ENCODE measurements at regions not wholly inside any gene's neighbourhood (a gene's known extent, or its start where the extent isn't known, plus 50 kb on each side); places are given as distances from the start of the nearest gene placed in this dataset.

GRCh38 chr1:244998717-244999346 lies 134.5 kb upstream of the HNRNPU start:
- H3K4me3 Mint-ChIP-seq = no peak overlapping the region
- H3K27ac Mint-ChIP-seq = peak overlapping the region in 1 of 8 donors; percentile 14

GRCh38 chr1:244995602-244996400 lies 131.5 kb upstream of the HNRNPU start:
- Mint-ChIP-seq H3K27ac (peak overlapping the region in 1 of 8 donors; percentile 32), H3K9me3 (no peaks in the 10 kb centered on the region), H3K4me3 (no peak overlapping the region), H3K27me3 (peaks cover 0 to 1% of the 10 kb centered on the region in 2 donors), H3K36me3 (peaks cover 0 to 1% (median 0%) of the 10 kb centered on the region in 3 donors), H3K4me1 (no peaks in the 10 kb centered on the region)
- Histone ChIP-seq H3K4me3 (ENCODE audit: low read length) (no peak overlapping the region), H3K4me1 (ENCODE audit: insufficient read depth, low read length) (no peaks in the 10 kb centered on the region), H3K36me3 (ENCODE audit: insufficient read depth, low read length) (no peaks in the 10 kb centered on the region), H3K27ac (ENCODE audit: low read depth, low read length) (no peak overlapping the region), H3K9me3 (ENCODE audit: low read length) (no peaks in the 10 kb centered on the region), H3K27me3 (ENCODE audit: insufficient read depth, low read length, poor library complexity, severe bottlenecking) (no peaks in the 10 kb centered on the region)
- ChIA-PET CTCF (no interaction called here), POLR2A (no interaction called here)
- no peak for DNase-seq

More at GRCh38 chr1:244998717-244999346, 134.5 kb upstream of the HNRNPU start:
- Histone ChIP-seq H3K4me3 (ENCODE audit: low read length) (no peak overlapping the region), H3K27ac (ENCODE audit: low read depth, low read length) (no peak overlapping the region), H3K27me3 (ENCODE audit: insufficient read depth, low read length, poor library complexity, severe bottlenecking) (no peaks in the 10 kb centered on the region), H3K4me1 (ENCODE audit: insufficient read depth, low read length) (no peaks in the 10 kb centered on the region), H3K9me3 (ENCODE audit: low read length) (no peaks in the 10 kb centered on the region), H3K36me3 (ENCODE audit: insufficient read depth, low read length) (no peaks in the 10 kb centered on the region)
- Mint-ChIP-seq H3K27me3 (peaks cover 0 to 1% of the 10 kb centered on the region in 2 donors), H3K36me3 (peaks cover 0 to 4% (median 0%) of the 10 kb centered on the region in 3 donors), H3K9me3 (no peaks in the 10 kb centered on the region), H3K4me1 (no peaks in the 10 kb centered on the region)
- DNase-seq = no peak
- ChIA-PET POLR2A (no interaction called here), CTCF (no interaction called here)

- H3K27me3 ChIP-seq (ENCODE audit: insufficient read depth, low read length, poor library complexity, severe bottlenecking) = no peaks in the 10 kb centered on the region
- no peaks in the 10 kb centered on the region for H3K36me3 Mint-ChIP-seq
- H3K4me3 ChIP-seq (ENCODE audit: low read length) = no peak overlapping the region
- POLR2A ChIA-PET = interaction anchor here (0.5 to 0.6 kb wide), 2 partner anchors 88 to 444 kb away, joined by 3 to 4 read pairs; no protein-coding TSS in a partner anchor
- no peak overlapping the region for H3K27ac ChIP-seq (ENCODE audit: low read depth, low read length)
- H3K4me3 Mint-ChIP-seq = no peak overlapping the region
- no peaks in the 10 kb centered on the region for H3K36me3 ChIP-seq (ENCODE audit: insufficient read depth, low read length)
- no peaks in the 10 kb centered on the region for H3K4me1 ChIP-seq (ENCODE audit: insufficient read depth, low read length)
- no peak overlapping the region for H3K27ac Mint-ChIP-seq
- no peaks in the 10 kb centered on the region for H3K9me3 Mint-ChIP-seq
- CTCF ChIA-PET = no interaction called here
- no peak for DNase-seq
- no peaks in the 10 kb centered on the region for H3K9me3 ChIP-seq (ENCODE audit: low read length)
- H3K27me3 Mint-ChIP-seq = no peaks in the 10 kb centered on the region
- no peaks in the 10 kb centered on the region for H3K4me1 Mint-ChIP-seq
Measured at GRCh38 chr1:244992833-244993232, 128.5 kb upstream of the HNRNPU start.

GRCh38 chr1:244989813-244990212 lies 125.5 kb upstream of the HNRNPU start:
- no peaks in the 10 kb centered on the region for H3K9me3 Mint-ChIP-seq
- ChIA-PET CTCF (no interaction called here), POLR2A (no interaction called here)

GRCh38 chr1:244988521-244988920 lies 124.2 kb upstream of the HNRNPU start:
- H3K4me1 ChIP-seq (ENCODE audit: insufficient read depth, low read length) = no peaks in the 10 kb centered on the region
- H3K27me3 ChIP-seq (ENCODE audit: insufficient read depth, low read length, poor library complexity, severe bottlenecking) = no peaks in the 10 kb centered on the region
- no peaks in the 10 kb centered on the region for H3K9me3 ChIP-seq (ENCODE audit: low read length)
- H3K4me1 Mint-ChIP-seq = no peaks in the 10 kb centered on the region
- CTCF ChIA-PET = no interaction called here
- H3K36me3 ChIP-seq (ENCODE audit: insufficient read depth, low read length) = no peaks in the 10 kb centered on the region
- DNase-seq = no peak
- no peak overlapping the region for H3K27ac ChIP-seq (ENCODE audit: low read depth, low read length)
- H3K9me3 Mint-ChIP-seq = no peaks in the 10 kb centered on the region
- H3K27me3 Mint-ChIP-seq = no peaks in the 10 kb centered on the region
- no peak overlapping the region for H3K4me3 Mint-ChIP-seq
- POLR2A ChIA-PET = no interaction called here
- H3K36me3 Mint-ChIP-seq = no peaks in the 10 kb centered on the region
- H3K4me3 ChIP-seq (ENCODE audit: low read length) = no peak overlapping the region
- no peak overlapping the region for H3K27ac Mint-ChIP-seq

More at GRCh38 chr1:244989813-244990212, 125.5 kb upstream of the HNRNPU start:
- no peak overlapping the region for H3K4me3 ChIP-seq (ENCODE audit: low read length)
- no peaks in the 10 kb centered on the region for H3K4me1 Mint-ChIP-seq
- no peak overlapping the region for H3K4me3 Mint-ChIP-seq
- no peaks in the 10 kb centered on the region for H3K36me3 Mint-ChIP-seq
- no peak for DNase-seq
- H3K27me3 Mint-ChIP-seq = no peaks in the 10 kb centered on the region
- H3K9me3 ChIP-seq (ENCODE audit: low read length) = no peaks in the 10 kb centered on the region
- H3K27me3 ChIP-seq (ENCODE audit: insufficient read depth, low read length, poor library complexity, severe bottlenecking) = no peaks in the 10 kb centered on the region
- no peaks in the 10 kb centered on the region for H3K4me1 ChIP-seq (ENCODE audit: insufficient read depth, low read length)
- H3K36me3 ChIP-seq (ENCODE audit: insufficient read depth, low read length) = no peaks in the 10 kb centered on the region
- no peak overlapping the region for H3K27ac ChIP-seq (ENCODE audit: low read depth, low read length)
- no peak overlapping the region for H3K27ac Mint-ChIP-seq

GRCh38 chr1:244980605-244981004 lies 116.3 kb upstream of the HNRNPU start:
- Mint-ChIP-seq H3K27ac (no peak overlapping the region), H3K4me1 (no peaks in the 10 kb centered on the region), H3K27me3 (no peaks in the 10 kb centered on the region), H3K9me3 (no peaks in the 10 kb centered on the region), H3K36me3 (no peaks in the 10 kb centered on the region), H3K4me3 (no peak overlapping the region)
- Histone ChIP-seq H3K4me1 (ENCODE audit: insufficient read depth, low read length) (no peaks in the 10 kb centered on the region), H3K36me3 (ENCODE audit: insufficient read depth, low read length) (no peaks in the 10 kb centered on the region), H3K27ac (ENCODE audit: low read depth, low read length) (no peak overlapping the region), H3K9me3 (ENCODE audit: low read length) (no peaks in the 10 kb centered on the region), H3K4me3 (ENCODE audit: low read length) (no peak overlapping the region), H3K27me3 (ENCODE audit: insufficient read depth, low read length, poor library complexity, severe bottlenecking) (no peaks in the 10 kb centered on the region)
- no peak for DNase-seq
- ChIA-PET CTCF (no interaction called here), POLR2A (no interaction called here)

GRCh38 chr1:244974550-244974949 lies 110.2 kb upstream of the HNRNPU start:
- H3K27ac Mint-ChIP-seq = peak overlapping the region in 2 of 8 donors; percentile 35 to 56

GRCh38 chr1:244974106-244974505 lies 109.8 kb upstream of the HNRNPU start:
- H3K36me3 Mint-ChIP-seq = peaks cover 0 to 16% (median 2%) of the 10 kb centered on the region in 3 donors
- H3K4me3 Mint-ChIP-seq = peak overlapping the region in 1 of 7 donors; percentile 37
- Histone ChIP-seq H3K27ac (ENCODE audit: low read depth, low read length) (no peak overlapping the region), H3K4me3 (ENCODE audit: low read length) (no peak overlapping the region), H3K36me3 (ENCODE audit: insufficient read depth, low read length) (no peaks in the 10 kb centered on the region), H3K9me3 (ENCODE audit: low read length) (no peaks in the 10 kb centered on the region), H3K4me1 (ENCODE audit: insufficient read depth, low read length) (peaks cover 10% of the 10 kb centered on the region), H3K27me3 (ENCODE audit: insufficient read depth, low read length, poor library complexity, severe bottlenecking) (no peaks in the 10 kb centered on the region)
- no peaks in the 10 kb centered on the region for H3K9me3 Mint-ChIP-seq
- peaks cover 16 to 21% (median 17%) of the 10 kb centered on the region in 3 donors for H3K4me1 Mint-ChIP-seq
- DNase-seq = no peak
- no peaks in the 10 kb centered on the region for H3K27me3 Mint-ChIP-seq
- CTCF ChIA-PET = interaction anchor here (1.1 kb wide), 1 partner anchor 110 kb away, joined by 4 read pairs; the partner anchor contains the start of gene HNRNPU
- peak overlapping the region in 2 of 8 donors; percentile 41 to 56 for H3K27ac Mint-ChIP-seq
- POLR2A ChIA-PET = interaction anchor here (1.5 kb wide), 1 partner anchor 139 kb away, joined by 5 read pairs; no protein-coding TSS in a partner anchor

More at GRCh38 chr1:244974550-244974949, 110.2 kb upstream of the HNRNPU start:
- Histone ChIP-seq H3K27me3 (ENCODE audit: insufficient read depth, low read length, poor library complexity, severe bottlenecking) (no peaks in the 10 kb centered on the region), H3K9me3 (ENCODE audit: low read length) (no peaks in the 10 kb centered on the region), H3K36me3 (ENCODE audit: insufficient read depth, low read length) (no peaks in the 10 kb centered on the region), H3K27ac (ENCODE audit: low read depth, low read length) (no peak overlapping the region), H3K4me1 (ENCODE audit: insufficient read depth, low read length) (peaks cover 6% of the 10 kb centered on the region), H3K4me3 (ENCODE audit: low read length) (no peak overlapping the region)
- Mint-ChIP-seq H3K36me3 (peaks cover 0 to 14% (median 2%) of the 10 kb centered on the region in 3 donors), H3K4me3 (peak overlapping the region in 1 of 7 donors; percentile 37), H3K9me3 (no peaks in the 10 kb centered on the region), H3K4me1 (peaks cover 12 to 17% (median 13%) of the 10 kb centered on the region in 3 donors), H3K27me3 (no peaks in the 10 kb centered on the region)
- CTCF ChIA-PET = interaction anchor here (1.1 kb wide), 1 partner anchor 111 kb away, joined by 4 read pairs; the partner anchor contains the start of gene HNRNPU
- POLR2A ChIA-PET = no interaction called here
- DNase-seq = no peak
